ENCODE measurements at regions not wholly inside any gene's neighbourhood (a gene's known extent, or its start where the extent isn't known, plus 50 kb on each side); places are given as distances from the start of the nearest gene placed in this dataset.
"Not testable (repeated sequence)": the region's sequence is repeated elsewhere in the genome, so short reads cannot be mapped to it uniquely, and the experiment has no call there.

DNA sequence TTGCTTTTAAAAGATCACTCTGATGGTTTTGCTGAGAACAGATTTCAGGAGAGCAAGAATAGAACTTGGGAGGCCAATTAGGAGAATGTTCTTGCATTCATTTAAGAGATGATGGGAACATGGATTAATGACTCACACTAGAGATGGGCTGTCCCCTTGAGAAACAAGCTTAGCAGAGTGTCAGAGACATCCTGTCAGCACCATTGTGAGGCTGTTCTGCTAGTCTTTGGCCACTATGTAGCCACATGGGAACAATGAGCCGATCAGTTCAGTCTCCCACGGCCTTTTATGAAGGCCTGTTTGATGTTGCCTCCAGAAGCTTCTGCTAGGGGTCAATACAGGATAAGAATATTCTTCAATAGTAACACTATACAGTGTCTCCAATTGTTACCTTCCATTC, 113.0 kb upstream of the EYA4 start:
- Histone ChIP-seq H3K9me3 (ENCODE audit: control insufficient read depth in 1 of 2, low read length in 2 of 2) (peaks cover 0 to 1% of the 10 kb centered on the region in 2 donors), H3K4me3 (ENCODE audit: low read depth in 1 of 2, low read length in 2 of 2) (no peak overlapping the region), H3K36me3 (ENCODE audit: control insufficient read depth in 1 of 2, insufficient read depth in 2 of 2, low read length in 2 of 2) (no peaks in the 10 kb centered on the region), H3K27me3 (ENCODE audit: low read depth, low read length) (no peaks in the 10 kb centered on the region), H3K4me1 (ENCODE audit: control insufficient read depth in 1 of 2, insufficient read depth in 2 of 2, low read length in 2 of 2) (peaks cover 0 to 9% of the 10 kb centered on the region in 2 donors), H3K27ac (ENCODE audit: low read length) (no peak overlapping the region)

- Histone ChIP-seq H3K27ac (ENCODE audit: low read length) (no peak overlapping the region), H3K36me3 (ENCODE audit: control insufficient read depth in 1 of 2, insufficient read depth in 2 of 2, low read length in 2 of 2) (no peaks in the 10 kb centered on the region), H3K9me3 (ENCODE audit: control insufficient read depth in 1 of 2, low read length in 2 of 2) (no peaks in the 10 kb centered on the region), H3K27me3 (ENCODE audit: low read depth, low read length) (no peaks in the 10 kb centered on the region), H3K4me3 (ENCODE audit: low read depth in 1 of 2, low read length in 2 of 2) (no peak overlapping the region), H3K4me1 (ENCODE audit: control insufficient read depth in 1 of 2, insufficient read depth in 2 of 2, low read length in 2 of 2) (peaks cover 0 to 9% of the 10 kb centered on the region in 2 donors)
Measured at GRCh38 chr6:133129556-133129955, 111.6 kb upstream of the EYA4 start.

DNA sequence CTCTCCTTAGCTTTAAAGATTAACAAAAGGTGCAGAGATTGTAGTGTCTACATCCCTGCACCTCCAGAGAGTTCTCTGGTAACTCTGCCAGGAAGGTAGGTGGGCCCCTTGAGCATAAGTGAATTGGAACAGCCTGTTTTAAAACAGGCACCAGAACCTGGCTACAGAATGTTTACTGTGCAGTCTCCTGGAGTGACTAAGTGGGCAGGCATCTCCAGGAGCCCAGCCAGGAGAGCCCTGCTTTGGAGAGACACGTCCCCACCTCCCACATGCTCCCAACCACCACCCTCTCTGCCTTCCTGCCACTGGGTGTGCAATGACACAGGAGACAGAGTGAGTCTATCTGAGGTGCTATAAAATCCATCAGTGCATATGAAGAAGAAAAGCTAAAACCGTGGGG, 110.3 kb upstream of the EYA4 start:
- Histone ChIP-seq H3K9me3 (ENCODE audit: control insufficient read depth in 1 of 2, low read length in 2 of 2) (no peaks in the 10 kb centered on the region), H3K4me3 (ENCODE audit: low read depth in 1 of 2, low read length in 2 of 2) (no peak overlapping the region), H3K36me3 (ENCODE audit: control insufficient read depth in 1 of 2, insufficient read depth in 2 of 2, low read length in 2 of 2) (no peaks in the 10 kb centered on the region), H3K27ac (ENCODE audit: low read length) (no peak overlapping the region), H3K4me1 (ENCODE audit: control insufficient read depth in 1 of 2, insufficient read depth in 2 of 2, low read length in 2 of 2) (peaks cover 0 to 9% of the 10 kb centered on the region in 2 donors), H3K27me3 (ENCODE audit: low read depth, low read length) (no peaks in the 10 kb centered on the region)

GRCh38 chr6:133131621-133132465, 109.3 kb upstream of the EYA4 start:
- Histone ChIP-seq H3K4me1 (ENCODE audit: control insufficient read depth in 1 of 2, insufficient read depth in 2 of 2, low read length in 2 of 2) (peaks cover 0 to 9% of the 10 kb centered on the region in 2 donors), H3K9me3 (ENCODE audit: control insufficient read depth in 1 of 2, low read length in 2 of 2) (no peaks in the 10 kb centered on the region), H3K36me3 (ENCODE audit: control insufficient read depth in 1 of 2, insufficient read depth in 2 of 2, low read length in 2 of 2) (no peaks in the 10 kb centered on the region), H3K4me3 (ENCODE audit: low read depth in 1 of 2, low read length in 2 of 2) (no peak overlapping the region), H3K27ac (ENCODE audit: low read length) (no peak overlapping the region), H3K27me3 (ENCODE audit: low read depth, low read length) (no peaks in the 10 kb centered on the region)

- Histone ChIP-seq H3K27ac (ENCODE audit: low read length) (no peak overlapping the region), H3K27me3 (ENCODE audit: low read depth, low read length) (no peaks in the 10 kb centered on the region), H3K4me1 (ENCODE audit: control insufficient read depth in 1 of 2, insufficient read depth in 2 of 2, low read length in 2 of 2) (peaks cover 0 to 15% of the 10 kb centered on the region in 2 donors), H3K4me3 (ENCODE audit: low read depth in 1 of 2, low read length in 2 of 2) (no peak overlapping the region), H3K36me3 (ENCODE audit: control insufficient read depth in 1 of 2, insufficient read depth in 2 of 2, low read length in 2 of 2) (no peaks in the 10 kb centered on the region), H3K9me3 (ENCODE audit: control insufficient read depth in 1 of 2, low read length in 2 of 2) (no peaks in the 10 kb centered on the region)
Measured at GRCh38 chr6:133132466-133132971, 108.6 kb upstream of the EYA4 start.

DNA sequence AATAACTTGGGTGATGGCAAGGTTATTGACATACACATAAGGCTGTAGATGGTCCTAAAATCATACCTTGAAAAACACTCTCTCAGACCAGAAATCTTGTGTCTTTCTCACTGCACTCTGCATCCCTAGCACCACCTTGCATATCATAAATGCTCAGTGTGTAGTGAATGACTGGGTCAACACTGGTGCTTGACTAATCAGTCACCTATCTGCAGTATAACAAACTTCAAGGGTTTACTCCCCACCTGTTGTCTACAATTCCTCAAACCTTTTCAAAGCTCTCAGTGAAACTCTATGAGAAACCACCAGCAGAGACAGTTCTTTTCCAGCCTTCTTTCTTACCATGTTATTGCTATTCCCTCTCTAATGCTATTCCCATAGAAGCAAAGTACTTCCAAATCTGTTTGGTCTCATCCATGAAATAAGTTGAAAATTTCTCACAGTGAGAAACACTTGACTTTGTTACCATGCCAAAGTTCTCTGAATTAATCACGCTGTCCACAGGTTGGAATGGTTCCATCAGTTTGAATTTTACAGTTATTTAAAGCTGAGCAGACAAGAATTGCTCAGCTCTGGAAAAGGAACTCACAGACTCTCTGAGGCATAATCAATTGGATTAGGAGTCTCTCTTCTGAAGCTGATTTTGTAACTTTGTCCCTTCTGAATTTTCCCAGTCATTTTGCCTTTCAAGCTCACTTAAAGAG, 104.8 kb upstream of the EYA4 start:
- no peaks in the 10 kb centered on the region for H3K27me3 ChIP-seq (ENCODE audit: low read depth, low read length)
- H3K9me3 ChIP-seq (ENCODE audit: control insufficient read depth in 1 of 2, low read length in 2 of 2): no peaks in the 10 kb centered on the region
- H3K4me3 ChIP-seq (ENCODE audit: low read depth in 1 of 2, low read length in 2 of 2): no peak overlapping the region
- H3K36me3 ChIP-seq (ENCODE audit: control insufficient read depth in 1 of 2, insufficient read depth in 2 of 2, low read length in 2 of 2): no peaks in the 10 kb centered on the region
- H3K4me1 ChIP-seq (ENCODE audit: control insufficient read depth in 1 of 2, insufficient read depth in 2 of 2, low read length in 2 of 2): peaks cover 0 to 9% of the 10 kb centered on the region in 2 donors
- H3K27ac ChIP-seq (ENCODE audit: low read length): no peak overlapping the region

DNA sequence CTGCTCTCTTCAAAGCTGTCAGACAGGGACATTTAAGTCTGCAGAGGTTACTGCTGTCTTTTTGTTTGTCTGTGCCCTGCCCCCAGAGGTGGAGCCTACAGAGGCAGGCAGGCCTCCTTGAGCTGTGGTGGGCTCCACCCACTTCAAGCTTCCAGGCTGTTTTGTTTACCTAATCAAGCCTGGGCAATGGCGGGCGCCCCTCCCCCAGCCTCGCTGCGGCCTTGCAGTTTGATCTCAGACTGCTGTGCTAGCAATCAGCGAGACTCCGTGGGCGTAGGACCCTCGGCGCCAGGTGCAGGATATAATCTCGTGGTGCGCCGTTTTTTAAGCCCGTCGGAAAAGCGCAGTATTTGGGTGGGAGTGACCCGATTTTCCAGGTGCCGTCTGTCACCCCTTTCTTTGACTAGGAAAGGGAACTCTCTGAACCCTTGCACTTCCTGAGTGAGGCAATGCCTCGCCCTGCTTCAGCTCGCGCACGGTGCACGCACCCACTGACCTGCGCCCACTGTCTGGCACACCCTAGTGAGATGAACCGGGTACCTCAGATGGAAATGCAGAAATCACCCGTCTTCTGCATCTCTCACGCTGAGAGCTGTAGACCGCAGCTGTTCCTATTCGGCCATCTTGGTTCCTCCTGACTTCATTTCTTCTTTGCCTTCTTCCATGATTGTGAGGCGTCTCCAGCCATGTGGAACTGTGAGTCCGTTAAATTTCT, 93.5 kb upstream of the EYA4 start:
- H3K9me3 ChIP-seq (ENCODE audit: control insufficient read depth in 1 of 2, low read length in 2 of 2); H3K27ac ChIP-seq (ENCODE audit: low read length); H3K27me3 ChIP-seq (ENCODE audit: low read depth, low read length); H3K4me1 ChIP-seq (ENCODE audit: control insufficient read depth in 1 of 2, insufficient read depth in 2 of 2, low read length in 2 of 2); H3K4me3 ChIP-seq (ENCODE audit: low read depth in 1 of 2, low read length in 2 of 2); H3K36me3 ChIP-seq (ENCODE audit: control insufficient read depth in 1 of 2, insufficient read depth in 2 of 2, low read length in 2 of 2): not testable (repeated sequence)

DNA sequence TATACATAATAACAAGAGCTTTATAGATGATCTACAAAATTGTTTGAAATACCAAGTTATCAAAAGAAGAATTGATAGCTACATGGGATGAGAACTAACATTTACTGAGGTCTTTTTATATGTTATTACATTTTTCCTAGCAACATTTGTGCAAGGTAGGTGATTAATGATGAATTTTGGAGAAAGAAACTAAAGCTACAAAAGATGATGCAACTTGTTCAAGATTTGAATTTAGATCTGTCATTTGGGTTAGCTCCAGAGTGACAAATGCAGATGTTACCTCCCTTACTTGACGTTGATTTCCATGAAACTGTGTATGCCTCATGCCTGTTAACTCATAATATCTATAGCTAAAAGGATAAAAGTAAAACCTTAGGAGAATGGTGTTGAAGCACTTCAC, 84.5 kb upstream of the EYA4 start:
- Histone ChIP-seq H3K27me3 (ENCODE audit: low read depth, low read length) (no peaks in the 10 kb centered on the region), H3K9me3 (ENCODE audit: control insufficient read depth in 1 of 2, low read length in 2 of 2) (peaks cover 0 to 2% of the 10 kb centered on the region in 2 donors), H3K36me3 (ENCODE audit: control insufficient read depth in 1 of 2, insufficient read depth in 2 of 2, low read length in 2 of 2) (no peaks in the 10 kb centered on the region), H3K27ac (ENCODE audit: low read length) (no peak overlapping the region), H3K4me3 (ENCODE audit: low read depth in 1 of 2, low read length in 2 of 2) (no peak overlapping the region), H3K4me1 (ENCODE audit: control insufficient read depth in 1 of 2, insufficient read depth in 2 of 2, low read length in 2 of 2) (no peaks in the 10 kb centered on the region)

DNA sequence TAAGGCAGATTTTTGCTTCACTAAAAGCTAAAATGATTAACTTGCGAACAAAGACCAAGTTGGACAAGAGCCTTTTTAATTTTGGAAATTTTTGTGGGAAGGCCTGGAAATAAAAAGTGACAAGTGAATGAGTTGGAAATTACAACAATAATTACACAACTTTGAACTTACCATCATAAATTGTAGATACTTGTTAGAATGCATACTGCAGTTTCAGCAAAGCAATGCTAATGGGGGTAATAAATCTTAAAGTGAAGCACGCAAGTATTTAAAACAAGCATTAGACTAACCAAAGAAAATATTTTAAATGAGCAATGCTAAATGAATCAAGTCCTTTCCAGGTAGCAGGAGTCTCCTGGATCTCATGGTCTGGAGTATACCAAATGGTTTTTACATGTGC, 83.2 kb upstream of the EYA4 start:
- no peak overlapping the region for H3K27ac ChIP-seq (ENCODE audit: low read length)
- H3K36me3 ChIP-seq (ENCODE audit: control insufficient read depth in 1 of 2, insufficient read depth in 2 of 2, low read length in 2 of 2): no peaks in the 10 kb centered on the region
- H3K27me3 ChIP-seq (ENCODE audit: low read depth, low read length): no peaks in the 10 kb centered on the region
- no peak overlapping the region for H3K4me3 ChIP-seq (ENCODE audit: low read depth in 1 of 2, low read length in 2 of 2)
- H3K4me1 ChIP-seq (ENCODE audit: control insufficient read depth in 1 of 2, insufficient read depth in 2 of 2, low read length in 2 of 2): no peaks in the 10 kb centered on the region
- H3K9me3 ChIP-seq (ENCODE audit: control insufficient read depth in 1 of 2, low read length in 2 of 2): peaks cover 0 to 2% of the 10 kb centered on the region in 2 donors

- Histone ChIP-seq H3K4me3 (ENCODE audit: low read depth in 1 of 2, low read length in 2 of 2) (no peak overlapping the region), H3K27me3 (ENCODE audit: low read depth, low read length) (no peaks in the 10 kb centered on the region), H3K4me1 (ENCODE audit: control insufficient read depth in 1 of 2, insufficient read depth in 2 of 2, low read length in 2 of 2) (no peaks in the 10 kb centered on the region)
Measured at GRCh38 chr6:133159255-133159795, 81.8 kb upstream of the EYA4 start.

DNA sequence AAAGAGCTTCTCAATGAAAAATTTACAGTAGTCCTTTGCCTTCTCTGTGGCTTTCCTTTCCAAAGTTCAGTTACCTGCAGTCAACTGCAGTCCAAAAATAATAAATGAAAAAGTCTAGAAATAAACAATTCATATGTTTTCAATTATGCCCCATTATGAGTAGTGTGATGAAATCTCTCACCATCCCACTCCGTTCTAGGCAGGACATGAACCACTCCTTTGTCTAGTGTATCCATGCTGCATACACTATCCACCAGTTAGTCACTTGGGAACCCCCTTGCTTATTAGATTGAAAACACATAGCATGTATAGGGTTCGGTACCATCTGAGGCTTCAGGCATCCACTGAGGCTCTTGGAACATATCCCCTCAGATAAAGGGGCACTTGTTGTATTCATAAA, 80.6 kb upstream of the EYA4 start:
- Histone ChIP-seq H3K9me3 (ENCODE audit: control insufficient read depth in 1 of 2, low read length in 2 of 2) (no peaks in the 10 kb centered on the region), H3K27ac (ENCODE audit: low read length) (no peak overlapping the region)

More at GRCh38 chr6:133159255-133159795, 81.8 kb upstream of the EYA4 start:
- H3K9me3 ChIP-seq (ENCODE audit: control insufficient read depth in 1 of 2, low read length in 2 of 2): peaks cover 0 to 2% of the 10 kb centered on the region in 2 donors
- H3K27ac ChIP-seq (ENCODE audit: low read length): no peak overlapping the region
- no peaks in the 10 kb centered on the region for H3K36me3 ChIP-seq (ENCODE audit: control insufficient read depth in 1 of 2, insufficient read depth in 2 of 2, low read length in 2 of 2)

More for the DNA sequence above, 80.6 kb upstream of the EYA4 start:
- H3K4me3 ChIP-seq (ENCODE audit: low read depth in 1 of 2, low read length in 2 of 2): no peak overlapping the region
- no peaks in the 10 kb centered on the region for H3K27me3 ChIP-seq (ENCODE audit: low read depth, low read length)
- no peaks in the 10 kb centered on the region for H3K36me3 ChIP-seq (ENCODE audit: control insufficient read depth in 1 of 2, insufficient read depth in 2 of 2, low read length in 2 of 2)
- no peaks in the 10 kb centered on the region for H3K4me1 ChIP-seq (ENCODE audit: control insufficient read depth in 1 of 2, insufficient read depth in 2 of 2, low read length in 2 of 2)

Data from muscle layer of duodenum (tissue), 2 donors.